ENCODE measurements at regions not wholly inside any gene's neighbourhood (a gene's known extent, or its start where the extent isn't known, plus 50 kb on each side); places are given as distances from the start of the nearest gene placed in this dataset.

- TF ChIP-seq GABPA (IDR thresholded peaks at IDR 0.05; ENCODE audit: low read depth) (no peak), CTCF (IDR thresholded peaks at IDR 0.05; ENCODE audit: insufficient read depth, low read length) (no peak), REST (IDR thresholded peaks at IDR 0.05; ENCODE audit: insufficient replicate concordance, low read depth) (no peak), SPI1 (IDR thresholded peaks at IDR 0.05; ENCODE audit: borderline replicate concordance, low read depth) (no peak), POLR2AphosphoS5 (IDR thresholded peaks at IDR 0.05; ENCODE audit: low read depth) (no peak)
- no peaks in the 10 kb centered on the region for H3K27me3 ChIP-seq (ENCODE audit: insufficient read depth, poor library complexity, severe bottlenecking)
- H3K27ac ChIP-seq (replicated peaks): no peak overlapping the region
- no peak overlapping the region for H3K4me3 ChIP-seq (replicated peaks; ENCODE audit: insufficient read depth, low read length)
- no peak for DNase-seq (ENCODE audit: low read depth in 1 of 2, low spot score in 1 of 2)
Measured at GRCh38 chr13:83798731-83799130, 83.5 kb downstream of the SLITRK1 start.

DNA sequence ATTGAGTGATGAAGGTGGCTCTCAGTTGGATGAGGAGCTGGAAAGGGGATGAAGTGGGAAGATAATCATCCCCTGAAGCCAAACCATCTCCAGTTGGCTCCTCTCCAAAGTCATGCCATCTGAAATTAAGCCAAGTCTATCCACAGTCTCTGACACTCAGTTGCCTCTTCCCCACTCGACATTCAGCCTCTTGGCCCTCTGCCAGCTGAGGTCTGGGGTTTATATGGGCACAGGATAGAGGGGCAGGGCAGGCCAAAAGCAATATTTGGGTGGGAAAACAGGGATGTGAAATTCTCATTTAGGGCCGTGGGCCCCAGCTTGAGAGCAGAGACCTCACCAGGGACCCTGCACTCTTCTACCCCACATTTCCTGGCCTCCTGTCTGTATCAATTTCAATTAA lies 85.9 kb downstream of the SLITRK1 start:
- H3K27me3 ChIP-seq (ENCODE audit: insufficient read depth, poor library complexity, severe bottlenecking): no peaks in the 10 kb centered on the region
- DNase-seq (ENCODE audit: low read depth in 1 of 2, low spot score in 1 of 2): no peak
- H3K27ac ChIP-seq (replicated peaks): no peak overlapping the region
- H3K4me3 ChIP-seq (replicated peaks; ENCODE audit: insufficient read depth, low read length): no peak overlapping the region
- TF ChIP-seq SPI1 (IDR thresholded peaks at IDR 0.05; ENCODE audit: borderline replicate concordance, low read depth) (no peak), POLR2AphosphoS5 (IDR thresholded peaks at IDR 0.05; ENCODE audit: low read depth) (no peak), GABPA (IDR thresholded peaks at IDR 0.05; ENCODE audit: low read depth) (no peak), CTCF (IDR thresholded peaks at IDR 0.05; ENCODE audit: insufficient read depth, low read length) (no peak), REST (IDR thresholded peaks at IDR 0.05; ENCODE audit: insufficient replicate concordance, low read depth) (no peak)

GRCh38 chr13:83794583-83794982 lies 87.7 kb downstream of the SLITRK1 start:
- TF ChIP-seq SPI1 (IDR thresholded peaks at IDR 0.05; ENCODE audit: borderline replicate concordance, low read depth) (no peak), REST (IDR thresholded peaks at IDR 0.05; ENCODE audit: insufficient replicate concordance, low read depth) (no peak), GABPA (IDR thresholded peaks at IDR 0.05; ENCODE audit: low read depth) (no peak), POLR2AphosphoS5 (IDR thresholded peaks at IDR 0.05; ENCODE audit: low read depth) (no peak), CTCF (IDR thresholded peaks at IDR 0.05; ENCODE audit: insufficient read depth, low read length) (no peak)
- DNase-seq (ENCODE audit: low read depth in 1 of 2, low spot score in 1 of 2): no peak
- no peak overlapping the region for H3K4me3 ChIP-seq (replicated peaks; ENCODE audit: insufficient read depth, low read length)
- H3K27me3 ChIP-seq (ENCODE audit: insufficient read depth, poor library complexity, severe bottlenecking): no peaks in the 10 kb centered on the region
- no peak overlapping the region for H3K27ac ChIP-seq (replicated peaks)

All from HL-60 (cell line).